Stimulated activated CD4-positive, alpha-beta T cell treated with anti-CD3 and anti-CD28 coated beads, Interleukin-12 subunit alpha, Interleukin-12 subunit beta, amount 100 ng/mL, for 4 hours (primary cell): ENCODE measurements at regions not wholly inside any gene's neighbourhood (a gene's known extent, or its start where the extent isn't known, plus 50 kb on each side); places are given as distances from the start of the nearest gene placed in this dataset.

Experiments
- DNase-seq: peaks from one replicate; pipeline ENCODE4 v3.0.0-alpha.2; 2020

DNA sequence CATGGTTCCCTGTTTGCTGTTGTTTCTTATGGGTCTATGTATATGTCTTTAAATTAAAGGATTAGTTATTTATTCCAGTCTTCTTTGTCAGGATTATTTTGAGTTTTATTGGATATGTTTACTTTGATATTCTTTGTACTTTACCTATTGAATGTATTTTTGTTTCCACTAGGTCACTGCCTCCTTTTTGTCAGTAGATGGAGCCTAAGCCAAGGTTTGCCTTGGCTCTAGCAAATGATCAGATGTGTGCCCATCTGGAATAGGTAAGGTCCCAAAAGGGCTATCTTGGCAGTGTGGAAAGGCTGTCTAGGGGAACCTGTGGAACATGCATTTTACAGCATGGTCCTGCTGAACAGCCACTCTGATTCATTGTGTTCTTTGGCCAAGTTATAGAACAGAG is 337.3 kb upstream of the GHITM start:
- DNase-seq = no peak

GRCh38 chr10:83806717-83807116 is 332.6 kb upstream of the GHITM start:
- no peak for DNase-seq

GRCh38 chr10:83809001-83809400 is 330.3 kb upstream of the GHITM start:
- DNase-seq = no peak

DNA sequence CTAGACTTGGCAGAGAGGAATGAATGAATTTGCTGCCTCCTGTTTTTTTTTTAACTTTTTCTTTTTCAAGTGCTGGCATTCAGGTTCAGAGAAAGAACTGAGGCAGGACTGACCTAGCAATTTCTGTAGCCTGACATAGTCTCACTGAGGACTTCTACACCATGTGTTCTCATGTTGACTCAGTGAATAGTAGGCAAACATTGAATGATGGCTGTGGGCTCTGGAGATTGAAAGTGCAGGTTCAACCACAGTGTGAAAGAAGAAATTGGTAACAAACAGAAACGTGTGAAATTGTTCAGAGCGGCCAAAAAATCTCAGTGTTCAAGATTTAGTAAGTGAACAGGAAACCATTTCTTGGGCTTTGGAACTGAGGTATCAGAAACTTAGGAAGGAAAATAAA is 322.4 kb upstream of the GHITM start:
- DNase-seq = no peak

GRCh38 chr10:83817797-83818196 is 321.5 kb upstream of the GHITM start:
- no peak for DNase-seq

DNA sequence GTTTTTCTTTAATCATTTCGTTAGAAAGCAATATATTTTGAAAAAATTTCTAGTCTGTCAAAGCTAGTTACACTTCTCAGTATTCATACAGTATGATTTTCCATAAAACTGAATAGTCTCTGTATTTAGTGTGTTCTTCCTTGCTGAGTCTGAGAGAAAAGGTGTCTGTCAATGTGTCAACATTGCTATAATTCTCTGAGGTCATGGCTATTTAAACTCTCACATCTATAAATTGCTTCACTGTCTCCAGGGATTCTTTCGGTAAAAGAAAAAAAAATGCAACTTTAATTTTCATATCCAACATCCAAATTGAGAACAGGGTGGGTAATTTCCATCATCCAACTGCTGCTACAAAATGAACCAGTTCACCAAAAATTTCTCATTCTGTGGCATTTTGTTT is 319.7 kb upstream of the GHITM start:
- no peak for DNase-seq

DNA sequence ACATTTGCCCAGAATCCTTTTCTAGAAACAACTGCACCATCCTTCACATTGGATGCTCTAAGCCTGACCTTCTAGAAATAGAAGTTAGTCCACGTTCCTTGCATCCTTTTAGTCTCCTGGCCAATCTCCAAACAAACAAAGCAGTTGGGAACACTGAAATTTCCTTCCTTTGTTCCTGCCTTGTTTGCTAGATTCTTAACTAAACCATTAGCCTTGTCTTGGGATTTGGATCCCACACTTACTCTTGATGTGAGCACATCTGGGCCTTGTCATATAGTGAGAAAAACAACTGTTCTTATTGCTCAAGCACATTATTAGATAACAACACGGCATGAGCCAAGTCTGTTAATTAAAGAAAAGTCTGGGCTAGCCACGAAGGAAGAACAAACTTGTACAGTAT is 319.3 kb upstream of the GHITM start:
- DNase-seq = no peak

DNA sequence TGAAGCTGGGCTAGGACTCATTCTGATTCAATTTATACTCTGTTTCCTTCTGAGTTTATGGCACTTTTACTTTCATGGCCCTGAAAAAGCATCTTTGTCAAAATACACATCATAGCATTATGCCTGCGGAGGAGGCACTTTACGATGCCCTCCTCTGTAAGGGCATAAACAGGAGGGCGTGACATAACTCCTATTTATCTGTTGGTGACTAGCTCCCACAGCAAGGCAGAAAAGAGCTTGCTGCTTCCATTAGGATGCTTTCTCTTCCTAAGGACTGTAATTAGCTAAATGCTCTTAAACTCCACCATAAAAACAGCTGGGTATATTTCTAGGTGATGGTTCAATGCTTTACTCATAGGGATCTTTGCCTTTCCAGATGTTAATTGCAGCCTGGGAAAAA is 315.2 kb upstream of the GHITM start:
- DNase-seq = no peak

GRCh38 chr10:83834096-83834495 is 305.2 kb upstream of the GHITM start:
- no peak for DNase-seq

GRCh38 chr10:83835945-83836745 is 303.2 kb upstream of the GHITM start:
- DNase-seq = no peak

DNA sequence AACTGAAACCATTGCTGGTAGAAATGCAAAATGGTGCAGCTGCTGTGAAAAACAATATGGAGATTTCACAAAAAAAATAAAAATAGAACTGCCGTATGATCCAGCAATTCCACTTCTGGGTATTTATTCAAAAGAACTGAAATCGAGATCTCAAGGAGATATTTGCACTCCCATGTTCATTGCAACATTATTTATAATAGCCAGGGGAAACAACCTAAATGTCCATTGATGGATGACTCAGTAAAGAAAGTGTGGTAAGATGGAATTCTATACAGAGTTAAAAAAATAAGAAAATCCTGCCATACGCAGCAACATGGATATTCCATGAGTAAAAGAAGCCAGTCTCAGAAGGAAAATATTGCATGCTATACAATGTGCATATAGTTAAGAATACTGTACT is 290.6 kb upstream of the GHITM start:
- no peak for DNase-seq

DNA sequence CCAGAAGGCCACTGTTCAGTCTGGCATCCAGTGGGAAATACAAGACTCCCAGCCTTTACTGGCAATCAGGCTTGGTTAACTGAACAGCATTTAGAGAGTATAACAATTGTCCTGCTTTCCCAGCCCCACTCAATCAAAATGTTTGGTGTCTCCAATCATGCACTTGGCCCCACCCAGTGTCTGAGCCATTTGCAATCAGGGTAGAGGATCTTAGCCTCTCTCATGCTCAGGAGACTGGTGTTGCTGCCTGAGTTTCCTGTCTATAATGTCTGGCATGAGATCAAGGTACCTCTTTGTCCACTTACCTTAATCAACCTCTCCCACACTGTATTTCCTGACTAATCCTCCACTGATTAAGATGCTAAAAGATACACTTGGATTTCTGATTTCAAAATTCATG is 290.2 kb upstream of the GHITM start:
- no peak for DNase-seq

DNA sequence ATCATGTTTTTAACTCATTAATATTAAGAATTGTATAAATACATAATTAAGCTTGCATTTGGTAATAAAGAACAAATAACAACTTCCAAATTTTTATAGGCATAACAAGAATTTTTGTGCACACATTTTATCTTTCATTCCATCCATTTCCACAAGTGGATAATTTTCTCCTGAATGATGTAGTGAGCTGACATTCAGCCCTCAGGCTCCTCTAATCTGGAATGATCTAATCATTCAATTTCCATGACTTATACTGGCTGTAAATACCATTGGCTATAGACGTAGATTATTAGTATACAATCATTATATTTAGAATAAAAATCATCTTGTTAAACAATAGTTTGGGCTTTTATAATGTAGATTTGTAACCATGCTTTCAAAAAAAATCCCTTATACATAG is 287.2 kb upstream of the GHITM start:
- no peak for DNase-seq

GRCh38 chr10:83862723-83863122 is 276.6 kb upstream of the GHITM start:
- DNase-seq = no peak

DNA sequence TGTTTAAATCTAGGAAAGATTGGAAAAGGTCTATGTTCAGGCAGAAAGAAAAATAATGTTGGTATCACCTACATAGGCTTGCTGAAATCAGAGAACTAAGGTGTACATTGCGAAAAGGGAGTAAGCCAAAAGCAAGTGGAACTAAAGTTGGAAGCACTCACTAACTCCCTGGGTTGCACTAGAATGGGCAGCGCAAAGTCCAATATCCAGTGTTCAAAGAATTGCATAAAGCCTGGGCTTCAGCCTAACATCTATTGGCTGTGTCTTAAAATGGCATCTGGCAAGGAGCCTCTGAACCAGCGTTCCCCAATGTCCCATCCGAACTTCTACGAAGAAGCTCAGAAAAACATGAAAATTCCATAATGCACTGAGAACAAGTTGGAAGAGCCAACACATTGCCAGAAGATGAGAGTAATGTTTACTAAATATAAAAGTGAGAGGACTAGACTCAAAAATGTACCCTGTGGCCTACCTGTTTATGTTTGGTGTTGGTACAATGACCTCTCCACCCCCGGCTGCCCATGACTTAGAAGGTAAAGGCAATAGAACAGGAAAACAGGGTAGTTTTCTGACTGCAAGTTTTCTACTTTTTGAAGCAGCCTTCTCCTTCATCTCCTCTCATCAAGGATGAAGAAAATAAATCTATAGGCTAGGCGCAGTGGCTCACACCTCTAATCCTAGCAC is 275.9 kb upstream of the GHITM start:
- DNase-seq = no peak

GRCh38 chr10:83869898-83870297 is 269.4 kb upstream of the GHITM start:
- DNase-seq = no peak

- DNase-seq = peak; percentile 33
Measured at GRCh38 chr10:83871187-83872081, 267.9 kb upstream of the GHITM start.

DNA sequence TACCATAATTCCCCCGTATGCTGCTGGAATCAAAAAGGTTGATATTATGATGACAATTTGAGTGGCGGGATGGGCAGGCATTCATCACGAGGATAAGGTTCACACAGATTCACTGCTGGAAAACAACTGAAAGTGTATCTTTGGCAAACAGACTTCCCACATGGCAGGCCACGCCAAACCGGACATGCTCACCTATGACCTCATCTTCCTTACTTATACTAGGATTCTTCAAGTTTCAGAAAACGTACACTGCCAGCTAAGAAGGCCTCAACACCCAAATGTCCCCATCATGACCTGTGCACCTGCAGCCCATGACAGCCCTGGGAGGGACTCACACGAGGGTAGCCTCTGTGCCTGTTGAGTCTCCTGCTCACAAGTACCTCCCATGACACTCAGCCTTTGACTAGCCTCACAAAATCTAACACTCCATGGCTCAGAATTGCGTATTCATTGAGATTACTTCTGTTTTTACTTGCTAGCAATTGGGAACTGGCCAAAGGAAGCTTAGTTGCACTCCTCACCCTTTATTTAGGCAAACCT is 259.0 kb upstream of the GHITM start:
- no peak for DNase-seq

- no peak for DNase-seq
Measured at GRCh38 chr10:83881661-83882060, 257.6 kb upstream of the GHITM start.

DNA sequence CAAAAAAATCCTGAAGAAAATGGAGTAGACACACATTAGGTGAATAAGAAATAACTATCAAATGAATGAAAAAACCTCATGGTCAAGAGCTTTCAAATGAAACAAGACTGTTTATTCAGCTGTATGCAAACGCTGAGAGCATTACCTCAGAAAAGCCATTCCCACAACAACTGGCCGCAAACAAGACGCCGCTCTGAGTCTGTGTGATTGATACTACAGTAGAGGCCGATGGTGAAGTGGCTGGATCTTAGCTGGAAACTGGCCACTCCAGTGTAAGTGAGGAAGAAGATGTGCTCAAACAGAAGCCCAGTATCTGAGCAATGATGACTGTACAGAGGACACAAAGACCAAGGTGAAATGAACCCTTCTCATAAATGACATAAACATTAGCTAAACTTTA is 252.4 kb upstream of the GHITM start:
- DNase-seq = no peak

DNA sequence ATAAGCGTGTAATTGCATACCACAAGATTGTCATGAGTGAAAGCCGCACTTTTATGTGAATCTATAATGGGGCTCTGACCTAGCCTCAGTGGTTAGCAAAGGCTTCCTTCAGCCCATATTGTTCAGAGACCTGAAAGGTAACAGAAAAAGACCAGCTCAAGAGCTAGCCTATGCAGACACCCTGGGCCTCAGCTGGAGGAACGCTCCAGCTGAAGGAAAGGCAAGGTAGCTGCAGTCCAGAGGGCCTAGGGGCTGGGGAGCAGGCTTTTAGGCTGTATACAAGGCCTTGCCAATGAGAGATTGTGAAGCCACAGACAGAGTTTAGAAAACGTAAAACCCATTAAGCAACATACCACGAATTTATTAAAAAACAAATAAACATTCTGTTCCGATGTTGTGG is 246.6 kb upstream of the GHITM start:
- DNase-seq = no peak

DNA sequence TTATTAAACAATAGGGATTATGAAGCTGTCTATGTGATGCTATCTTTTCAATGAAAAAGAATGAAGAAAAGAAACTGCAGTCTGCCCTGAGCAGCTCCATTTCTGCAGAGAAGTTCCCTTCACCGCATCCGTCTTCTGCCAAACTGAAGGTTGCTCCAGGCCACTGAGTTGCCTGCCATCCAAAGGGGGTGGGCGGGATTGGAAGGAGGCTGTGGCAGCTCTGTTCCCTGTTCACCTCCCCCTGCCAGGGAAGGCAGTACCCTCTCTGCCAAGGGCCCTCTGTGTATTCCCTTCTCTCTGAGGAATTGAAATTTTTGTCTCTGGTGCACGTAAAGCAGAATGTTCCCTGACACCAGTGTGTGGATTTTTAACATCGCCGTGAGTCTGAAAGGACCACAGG is 243.1 kb upstream of the GHITM start:
- DNase-seq = no peak

- no peak for DNase-seq
Measured at GRCh38 chr10:83897626-83898025, 241.7 kb upstream of the GHITM start.
